Mesothelial cell of epicardium (in vitro differentiated cells): ENCODE measurements at regions not wholly inside any gene's neighbourhood (a gene's known extent, or its start where the extent isn't known, plus 50 kb on each side); places are given as distances from the start of the nearest gene placed in this dataset.

Experiments
- DNase-seq, 2 experiments: peaks; one replicate each; pipeline ENCODE4 v3.0.0; 2021; ENCODE audit warnings: low spot score in 2 of 2; ENCODE audit not compliant: unreplicated experiment in 2 of 2
- H3K27ac Mint-ChIP-seq: 2 replicates; pipeline ENCODE4 v1.8.0; 2021; ENCODE audit warnings: mixed read lengths
- H3K27me3 Mint-ChIP-seq: 2 replicates; pipeline ENCODE4 v1.8.0; 2021; ENCODE audit warnings: low read depth, mixed read lengths
- H3K36me3 Mint-ChIP-seq: 2 replicates; pipeline ENCODE4 v1.8.0; 2021; ENCODE audit warnings: mixed read lengths
- H3K4me1 Mint-ChIP-seq: 2 replicates; pipeline ENCODE4 v1.8.0; 2021; ENCODE audit warnings: mixed read lengths
- H3K4me3 Mint-ChIP-seq: 2 replicates; pipeline ENCODE4 v1.8.0; 2021; ENCODE audit warnings: mild to moderate bottlenecking, moderate library complexity, mixed read lengths
- H3K9me3 Mint-ChIP-seq: 2 replicates; pipeline ENCODE4 v1.8.0; 2021; ENCODE audit warnings: mixed read lengths
- CTCF ChIP-seq: fragments of 200-600 bp; sonication (generic); IDR thresholded peaks from one replicate; pipeline ENCODE4 v1.5.0; 2021; ENCODE audit warnings: antibody characterized with exemption; ENCODE audit not compliant: unreplicated experiment

DNA sequence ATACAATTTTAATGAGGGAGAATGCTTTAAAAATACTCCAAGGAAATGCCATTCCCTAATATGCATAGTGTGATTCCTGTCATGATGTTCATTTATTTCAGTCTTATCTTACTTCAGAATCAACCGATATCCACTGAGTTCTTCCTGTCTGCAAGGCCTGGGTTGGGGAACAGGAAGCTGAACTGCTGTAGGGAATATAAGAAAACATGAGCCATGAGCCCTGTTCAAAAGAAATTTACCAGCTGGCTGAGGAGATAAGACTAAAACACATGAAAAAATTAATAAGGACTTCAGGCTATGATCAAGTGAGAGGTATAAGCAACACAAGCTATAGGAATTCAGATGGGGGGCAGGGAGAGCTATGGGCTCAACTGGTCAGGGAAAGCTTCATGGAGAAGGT, 184.7 kb downstream of the PLPP4 start:
- no peaks in the 10 kb centered on the region for H3K36me3 Mint-ChIP-seq

GRCh38 chr10:120643351-120643750, 186.3 kb downstream of the PLPP4 start:
- H3K4me3 Mint-ChIP-seq: no peak overlapping the region
- DNase-seq: no peak
- no peak overlapping the region for H3K27ac Mint-ChIP-seq
- H3K27me3 Mint-ChIP-seq: peaks cover 65% of the 10 kb centered on the region
- no peaks in the 10 kb centered on the region for H3K36me3 Mint-ChIP-seq
- H3K9me3 Mint-ChIP-seq: no peaks in the 10 kb centered on the region
- peaks cover 5% of the 10 kb centered on the region for H3K4me1 Mint-ChIP-seq
- TF ChIP-seq CTCF: no peak

More for the DNA sequence above, 184.7 kb downstream of the PLPP4 start:
- peaks cover 5% of the 10 kb centered on the region for H3K4me1 Mint-ChIP-seq
- no peak overlapping the region for H3K4me3 Mint-ChIP-seq
- DNase-seq: no peak
- no peaks in the 10 kb centered on the region for H3K9me3 Mint-ChIP-seq
- no peak overlapping the region for H3K27ac Mint-ChIP-seq
- no peak for TF ChIP-seq CTCF
- peaks cover 72% of the 10 kb centered on the region for H3K27me3 Mint-ChIP-seq

DNA sequence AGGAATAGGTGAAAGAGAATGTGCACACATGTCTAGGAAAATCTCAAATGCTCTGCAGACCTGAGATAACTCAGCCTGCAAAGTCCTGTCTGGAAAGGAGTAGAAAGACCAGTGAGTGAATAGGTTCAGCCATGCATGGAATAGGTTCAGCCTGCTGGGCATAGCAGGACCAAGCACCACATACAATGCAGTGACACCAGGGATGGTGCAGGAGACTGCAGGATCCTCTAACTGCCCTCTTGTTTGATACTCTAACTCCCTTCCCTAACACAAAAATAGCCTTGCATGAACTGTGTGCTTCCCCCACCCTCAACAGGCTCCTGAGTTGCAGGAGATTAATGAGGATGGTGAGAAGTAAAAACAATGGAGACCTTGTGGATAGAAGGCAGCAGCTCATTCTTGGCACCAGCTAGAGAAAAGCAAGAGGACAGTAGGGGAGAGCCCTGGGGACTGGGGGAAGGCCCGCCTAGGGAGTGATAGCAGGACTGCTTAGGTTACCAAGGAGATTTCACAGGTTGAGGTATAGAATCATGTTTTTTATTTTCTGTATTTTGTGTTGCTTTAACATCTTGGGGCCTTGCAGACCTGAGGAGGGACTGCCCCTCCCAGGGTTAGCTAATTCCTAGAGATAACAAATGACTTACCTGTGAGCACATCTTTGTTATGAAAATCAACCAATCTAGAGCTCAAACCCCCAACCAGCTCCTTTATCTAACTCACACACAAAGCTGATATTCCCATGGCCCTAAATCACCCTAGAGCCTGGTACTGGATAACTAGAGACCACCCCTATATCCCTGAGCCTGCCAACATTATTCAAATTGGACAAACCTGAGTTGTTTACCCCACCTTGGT, 187.8 kb downstream of the PLPP4 start:
- TF ChIP-seq CTCF: no peak
- no peak overlapping the region for H3K27ac Mint-ChIP-seq
- H3K4me3 Mint-ChIP-seq: no peak overlapping the region
- no peaks in the 10 kb centered on the region for H3K36me3 Mint-ChIP-seq
- DNase-seq: no peak
- no peaks in the 10 kb centered on the region for H3K9me3 Mint-ChIP-seq
- H3K4me1 Mint-ChIP-seq: peaks cover 5% of the 10 kb centered on the region
- peaks cover 58% of the 10 kb centered on the region for H3K27me3 Mint-ChIP-seq

GRCh38 chr10:120646159-120646732, 189.2 kb downstream of the PLPP4 start:
- Mint-ChIP-seq H3K4me3 (no peak overlapping the region), H3K9me3 (no peaks in the 10 kb centered on the region), H3K27ac (no peak overlapping the region), H3K36me3 (no peaks in the 10 kb centered on the region), H3K4me1 (peaks cover 5% of the 10 kb centered on the region), H3K27me3 (peaks cover 49% of the 10 kb centered on the region)
- TF ChIP-seq CTCF: no peak
- DNase-seq: no peak

DNA sequence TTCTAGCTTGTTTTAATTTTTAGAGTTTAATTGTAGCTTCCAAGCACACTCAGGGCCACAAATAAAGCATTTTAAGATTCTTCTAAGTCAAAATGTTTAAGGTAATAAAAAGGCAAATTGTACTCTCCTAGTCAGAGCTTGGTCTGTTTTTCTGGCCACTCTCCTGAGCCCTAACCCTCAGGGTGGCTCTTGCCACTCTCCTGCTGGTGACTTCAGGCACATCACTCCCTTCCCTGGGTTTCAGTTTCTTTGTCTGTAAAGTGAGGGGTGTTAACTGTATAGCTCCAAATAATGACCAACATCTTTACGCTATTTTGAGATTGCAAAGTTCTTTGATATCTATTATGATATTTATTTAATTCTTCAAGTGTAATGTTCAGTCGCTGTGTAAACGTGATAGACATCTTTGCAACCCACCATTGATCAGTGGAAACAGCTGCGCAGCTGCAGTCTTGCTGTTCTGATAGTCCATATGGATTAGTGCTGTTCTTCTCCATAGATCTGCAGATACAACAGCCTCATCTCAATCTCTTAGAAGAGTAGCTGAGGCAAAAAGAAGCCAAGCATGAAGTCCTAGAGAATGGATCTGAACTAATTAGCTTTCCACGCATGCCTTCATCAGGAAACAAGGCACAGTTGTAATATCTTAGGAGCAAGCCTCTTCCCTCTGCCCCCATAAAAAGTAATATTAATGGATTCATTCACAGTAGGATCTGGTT, 189.9 kb downstream of the PLPP4 start:
- Mint-ChIP-seq H3K27ac (no peak overlapping the region), H3K36me3 (no peaks in the 10 kb centered on the region), H3K4me1 (peaks cover 1% of the 10 kb centered on the region), H3K27me3 (peaks cover 46% of the 10 kb centered on the region), H3K4me3 (no peak overlapping the region), H3K9me3 (no peaks in the 10 kb centered on the region)
- DNase-seq: no peak
- TF ChIP-seq CTCF: no peak
